Neural cell (in vitro differentiated cells): ENCODE measurements at regions not wholly inside any gene's neighbourhood (a gene's known extent, or its start where the extent isn't known, plus 50 kb on each side); places are given as distances from the start of the nearest gene placed in this dataset.
"Not testable (repeated sequence)": the region's sequence is repeated elsewhere in the genome, so short reads cannot be mapped to it uniquely, and the experiment has no call there.

Experiments
- EZH2 ChIP-seq: fragments of 200-600, 300-800 bp; shearing (Covaris generic), sonication (generic); IDR thresholded peaks from 2 replicates; pipeline ENCODE4 v1.6.1; 2014; ENCODE audit warnings: antibody characterized with exemption, low read length, borderline replicate concordance, mild to moderate bottlenecking; ENCODE audit not compliant: insufficient read depth, poor library complexity, severe bottlenecking
- POLR2AphosphoS5 ChIP-seq: IDR thresholded peaks from 2 replicates; pipeline ENCODE4 v1.6.1; 2012
- TAF1 ChIP-seq: IDR thresholded peaks from 2 replicates; pipeline ENCODE4 v1.6.1; 2012; ENCODE audit warnings: low read depth
- TF ChIP-seq, protein P1 (sequence below): fragments of 450-650 bp; IDR thresholded peaks from 2 replicates; pipeline ENCODE4 v1.5.1; 2014; ENCODE audit warnings: antibody characterized with exemption, mild to moderate bottlenecking, moderate library complexity; ENCODE audit not compliant: poor library complexity, severe bottlenecking
- TF ChIP-seq, protein P2 (sequence below): IDR thresholded peaks from 2 replicates; pipeline ENCODE4 v1.6.1; 2012; ENCODE audit warnings: borderline replicate concordance

DNA sequence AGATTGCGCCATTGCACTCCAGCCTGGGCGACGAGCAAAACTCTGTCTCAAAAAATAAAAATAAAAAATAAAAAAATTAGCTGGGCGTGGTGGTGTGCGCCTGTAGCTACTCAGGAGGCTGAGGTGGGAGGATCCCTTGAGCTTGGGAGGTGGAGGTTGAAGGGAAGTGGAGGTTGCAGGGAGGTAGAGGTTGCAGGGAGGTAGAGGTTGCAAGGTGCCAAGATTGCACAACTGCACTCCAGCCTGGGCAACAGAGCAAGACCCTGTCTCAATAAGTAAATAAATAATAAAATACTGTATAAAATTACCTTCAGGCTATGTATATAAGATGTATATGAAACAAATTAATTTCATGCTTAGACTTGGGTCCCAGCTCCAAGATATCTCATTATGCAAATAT lies 62.1 kb upstream of the FBXO28 start:
- TF ChIP-seq, protein P1, sequence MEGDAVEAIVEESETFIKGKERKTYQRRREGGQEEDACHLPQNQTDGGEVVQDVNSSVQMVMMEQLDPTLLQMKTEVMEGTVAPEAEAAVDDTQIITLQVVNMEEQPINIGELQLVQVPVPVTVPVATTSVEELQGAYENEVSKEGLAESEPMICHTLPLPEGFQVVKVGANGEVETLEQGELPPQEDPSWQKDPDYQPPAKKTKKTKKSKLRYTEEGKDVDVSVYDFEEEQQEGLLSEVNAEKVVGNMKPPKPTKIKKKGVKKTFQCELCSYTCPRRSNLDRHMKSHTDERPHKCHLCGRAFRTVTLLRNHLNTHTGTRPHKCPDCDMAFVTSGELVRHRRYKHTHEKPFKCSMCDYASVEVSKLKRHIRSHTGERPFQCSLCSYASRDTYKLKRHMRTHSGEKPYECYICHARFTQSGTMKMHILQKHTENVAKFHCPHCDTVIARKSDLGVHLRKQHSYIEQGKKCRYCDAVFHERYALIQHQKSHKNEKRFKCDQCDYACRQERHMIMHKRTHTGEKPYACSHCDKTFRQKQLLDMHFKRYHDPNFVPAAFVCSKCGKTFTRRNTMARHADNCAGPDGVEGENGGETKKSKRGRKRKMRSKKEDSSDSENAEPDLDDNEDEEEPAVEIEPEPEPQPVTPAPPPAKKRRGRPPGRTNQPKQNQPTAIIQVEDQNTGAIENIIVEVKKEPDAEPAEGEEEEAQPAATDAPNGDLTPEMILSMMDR, result not testable (repeated sequence)
- TF ChIP-seq TAF1, POLR2AphosphoS5, EZH2: not testable (repeated sequence)
- TF ChIP-seq, protein P2, sequence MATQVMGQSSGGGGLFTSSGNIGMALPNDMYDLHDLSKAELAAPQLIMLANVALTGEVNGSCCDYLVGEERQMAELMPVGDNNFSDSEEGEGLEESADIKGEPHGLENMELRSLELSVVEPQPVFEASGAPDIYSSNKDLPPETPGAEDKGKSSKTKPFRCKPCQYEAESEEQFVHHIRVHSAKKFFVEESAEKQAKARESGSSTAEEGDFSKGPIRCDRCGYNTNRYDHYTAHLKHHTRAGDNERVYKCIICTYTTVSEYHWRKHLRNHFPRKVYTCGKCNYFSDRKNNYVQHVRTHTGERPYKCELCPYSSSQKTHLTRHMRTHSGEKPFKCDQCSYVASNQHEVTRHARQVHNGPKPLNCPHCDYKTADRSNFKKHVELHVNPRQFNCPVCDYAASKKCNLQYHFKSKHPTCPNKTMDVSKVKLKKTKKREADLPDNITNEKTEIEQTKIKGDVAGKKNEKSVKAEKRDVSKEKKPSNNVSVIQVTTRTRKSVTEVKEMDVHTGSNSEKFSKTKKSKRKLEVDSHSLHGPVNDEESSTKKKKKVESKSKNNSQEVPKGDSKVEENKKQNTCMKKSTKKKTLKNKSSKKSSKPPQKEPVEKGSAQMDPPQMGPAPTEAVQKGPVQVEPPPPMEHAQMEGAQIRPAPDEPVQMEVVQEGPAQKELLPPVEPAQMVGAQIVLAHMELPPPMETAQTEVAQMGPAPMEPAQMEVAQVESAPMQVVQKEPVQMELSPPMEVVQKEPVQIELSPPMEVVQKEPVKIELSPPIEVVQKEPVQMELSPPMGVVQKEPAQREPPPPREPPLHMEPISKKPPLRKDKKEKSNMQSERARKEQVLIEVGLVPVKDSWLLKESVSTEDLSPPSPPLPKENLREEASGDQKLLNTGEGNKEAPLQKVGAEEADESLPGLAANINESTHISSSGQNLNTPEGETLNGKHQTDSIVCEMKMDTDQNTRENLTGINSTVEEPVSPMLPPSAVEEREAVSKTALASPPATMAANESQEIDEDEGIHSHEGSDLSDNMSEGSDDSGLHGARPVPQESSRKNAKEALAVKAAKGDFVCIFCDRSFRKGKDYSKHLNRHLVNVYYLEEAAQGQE, result not testable (repeated sequence)
